ENCODE measurements at regions not wholly inside any gene's neighbourhood (a gene's known extent, or its start where the extent isn't known, plus 50 kb on each side); places are given as distances from the start of the nearest gene placed in this dataset.
A peak's percentile ranks its signal among the peaks of the same experiment; 100 is the strongest.

DNA sequence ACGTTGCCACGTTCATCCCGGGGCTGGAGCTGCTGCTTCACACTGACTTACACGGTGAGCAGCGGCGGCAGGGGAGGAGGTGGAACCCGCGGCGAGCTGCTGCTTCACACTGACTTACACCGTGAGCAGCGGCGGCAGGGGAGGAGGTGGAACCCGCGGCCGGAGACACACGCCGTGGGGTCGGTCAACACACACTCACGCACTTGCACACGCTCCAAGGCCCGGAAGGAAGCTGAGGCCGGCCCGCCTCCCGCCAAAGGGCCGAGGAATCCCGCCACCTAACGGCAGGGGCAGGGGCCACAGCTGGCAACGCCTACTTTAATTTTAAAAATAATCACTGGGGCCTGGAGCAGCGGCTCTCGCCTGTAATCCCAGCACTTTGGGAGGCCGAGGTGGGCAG lies 94.4 kb upstream of the FOXC1 start:
- DNase-seq (ENCODE audit: low read depth, low spot score), result no peak

GRCh38 chr6:1515781-1516180 lies 93.9 kb upstream of the FOXC1 start:
- DNase-seq (ENCODE audit: low read depth, low spot score), result no peak

GRCh38 chr6:1516742-1517520 lies 92.8 kb upstream of the FOXC1 start:
- no peak for DNase-seq (ENCODE audit: low read depth, low spot score)

- DNase-seq (ENCODE audit: low read depth, low spot score), result no peak
Observed at GRCh38 chr6:1518855-1519254, 90.9 kb upstream of the FOXC1 start.

- no peak for DNase-seq (ENCODE audit: low read depth, low spot score)
Observed at GRCh38 chr6:1519597-1519996, 90.1 kb upstream of the FOXC1 start.

GRCh38 chr6:1522779-1523178 lies 86.9 kb upstream of the FOXC1 start:
- DNase-seq (ENCODE audit: low read depth, low spot score), result no peak

DNA sequence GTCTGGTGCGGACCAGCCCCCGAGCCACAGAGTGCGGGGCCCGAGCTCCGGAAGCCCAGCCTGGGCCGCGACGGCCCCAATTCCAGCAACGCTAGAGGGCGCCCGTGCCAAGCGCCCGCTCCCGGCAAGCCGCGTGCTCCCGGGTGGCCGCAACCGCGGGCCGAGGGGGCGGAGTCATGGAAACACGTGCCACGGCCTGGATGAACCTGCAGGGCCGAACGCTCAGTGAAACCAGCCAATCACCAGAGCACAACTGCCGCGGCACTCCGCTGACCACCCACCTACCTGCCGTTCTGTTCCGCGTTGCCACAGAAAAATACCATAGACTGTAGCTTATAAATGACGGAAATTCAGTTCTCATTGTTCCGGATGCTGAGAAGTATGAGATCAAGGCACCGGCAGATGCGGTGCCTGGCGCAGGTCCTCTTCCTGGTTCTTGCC lies 85.7 kb upstream of the FOXC1 start:
- peak; percentile 27 for DNase-seq (ENCODE audit: low read depth, low spot score)

GRCh38 chr6:1525364-1526038 lies 84.2 kb upstream of the FOXC1 start:
- no peak for DNase-seq (ENCODE audit: low read depth, low spot score)

DNA sequence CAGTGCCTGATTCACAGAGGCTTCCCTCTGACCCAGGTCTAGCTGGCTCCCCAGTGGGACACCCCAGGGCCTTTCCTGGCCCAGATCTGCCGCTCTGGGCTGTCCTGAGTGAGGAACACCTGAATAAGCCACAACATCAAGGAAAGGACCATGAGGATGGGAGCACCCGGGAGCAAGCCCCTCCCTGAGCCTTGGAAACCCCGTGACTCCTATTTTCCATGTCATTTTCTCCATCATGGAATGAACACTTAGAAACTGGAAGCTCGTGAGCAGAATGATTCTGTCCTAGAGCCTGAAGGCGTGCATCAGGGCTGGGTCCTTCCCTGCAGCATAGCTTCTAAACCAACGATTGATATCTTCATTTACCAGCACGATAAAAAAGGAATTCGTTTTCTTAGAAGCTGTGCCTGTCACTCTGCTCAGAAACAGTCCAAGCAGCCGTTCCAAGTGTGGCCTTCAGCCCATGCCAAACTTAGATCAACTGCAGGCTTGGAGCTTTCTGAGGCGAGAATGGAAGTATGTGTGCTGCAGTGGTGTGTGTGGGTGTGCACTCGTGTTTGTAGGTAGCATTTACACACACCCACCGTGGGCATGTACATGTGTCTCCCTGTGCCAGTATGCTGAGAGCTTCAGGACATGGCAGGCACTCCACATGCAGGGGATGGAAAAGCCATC lies 83.2 kb upstream of the FOXC1 start:
- DNase-seq (ENCODE audit: low read depth, low spot score), result no peak

DNA sequence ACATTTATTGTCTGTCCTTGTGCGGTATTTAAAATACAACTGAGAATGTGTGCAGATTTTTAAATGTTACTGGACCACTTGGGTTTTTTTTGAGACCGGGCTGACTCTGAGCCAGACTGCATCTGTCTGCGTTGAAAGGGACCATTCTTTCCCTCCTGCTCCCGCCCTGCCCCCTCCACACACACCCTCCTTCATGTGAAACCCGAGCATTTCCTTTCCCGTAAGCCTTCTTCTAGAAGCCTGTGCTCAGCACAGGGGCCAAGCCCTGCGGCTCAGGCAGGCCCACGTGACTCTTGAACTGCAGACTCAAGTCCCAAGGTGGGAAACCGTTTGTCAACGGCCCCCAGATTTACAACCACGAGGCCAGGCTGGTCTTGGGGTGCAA lies 82.7 kb upstream of the FOXC1 start:
- DNase-seq (ENCODE audit: low read depth, low spot score), result no peak

- no peak for DNase-seq (ENCODE audit: low read depth, low spot score)
Observed at GRCh38 chr6:1535295-1535694, 74.4 kb upstream of the FOXC1 start.

- no peak for DNase-seq (ENCODE audit: low read depth, low spot score)
Observed at GRCh38 chr6:1536526-1537429, 72.9 kb upstream of the FOXC1 start.

DNA sequence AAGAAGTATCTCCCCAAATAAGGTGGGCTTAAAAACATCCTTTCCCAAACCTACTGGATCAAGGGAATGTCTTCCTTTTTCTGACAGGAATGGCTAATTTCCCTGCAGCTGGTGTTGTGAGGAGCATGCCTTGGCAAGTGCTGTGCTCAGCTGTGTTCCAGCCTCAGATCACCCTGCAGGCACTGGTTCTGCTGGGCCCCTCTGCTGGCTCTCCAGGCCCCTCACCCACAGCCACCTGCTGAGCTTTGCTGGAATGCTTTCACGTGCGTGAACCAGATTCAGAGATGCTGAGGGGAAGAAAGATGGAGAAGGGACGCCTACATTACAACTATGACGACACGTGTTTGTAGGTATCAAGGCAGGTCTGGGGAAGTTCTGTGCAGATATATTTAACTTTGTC lies 71.3 kb upstream of the FOXC1 start:
- DNase-seq (ENCODE audit: low read depth, low spot score), result no peak

DNA sequence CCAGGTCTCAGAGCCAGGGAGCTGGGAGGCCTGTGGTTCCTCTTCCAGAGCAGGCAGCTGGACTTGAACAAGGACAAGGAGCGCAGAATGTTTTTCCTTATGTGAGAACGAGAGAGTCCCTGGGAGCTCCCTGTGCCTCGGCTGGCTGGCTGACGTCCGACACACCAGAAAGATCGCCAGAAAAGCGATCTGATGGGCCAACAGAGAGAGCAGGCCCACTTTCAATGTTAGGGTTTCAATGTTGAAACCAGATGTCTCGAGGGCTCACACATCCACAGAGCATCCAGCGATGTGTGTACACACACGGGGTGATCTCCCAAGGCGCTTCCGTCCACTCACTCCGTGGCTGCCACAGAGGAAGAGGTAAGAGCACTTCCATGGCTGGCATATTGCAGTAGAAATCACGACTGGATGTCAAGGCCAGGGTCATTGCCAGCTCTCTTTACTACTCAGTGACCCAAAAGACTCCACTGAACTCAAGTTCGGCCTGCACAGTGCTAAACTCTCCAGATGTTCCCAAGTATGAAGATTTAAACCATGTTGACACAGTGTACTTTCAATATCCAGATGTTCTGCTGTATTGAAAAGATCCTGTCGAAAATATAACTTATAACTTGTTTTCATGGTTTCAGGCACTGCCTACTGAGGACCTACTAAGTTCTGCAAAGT lies 70.8 kb upstream of the FOXC1 start:
- DNase-seq (ENCODE audit: low read depth, low spot score), result no peak

- DNase-seq (ENCODE audit: low read depth, low spot score), result no peak
Observed at GRCh38 chr6:1540864-1541521, 68.7 kb upstream of the FOXC1 start.

- no peak for DNase-seq (ENCODE audit: low read depth, low spot score)
Observed at GRCh38 chr6:1542335-1542734, 67.4 kb upstream of the FOXC1 start.

GRCh38 chr6:1542764-1543163 lies 67.0 kb upstream of the FOXC1 start:
- no peak for DNase-seq (ENCODE audit: low read depth, low spot score)

GRCh38 chr6:1544000-1544399 lies 65.7 kb upstream of the FOXC1 start:
- DNase-seq (ENCODE audit: low read depth, low spot score), result no peak

DNA sequence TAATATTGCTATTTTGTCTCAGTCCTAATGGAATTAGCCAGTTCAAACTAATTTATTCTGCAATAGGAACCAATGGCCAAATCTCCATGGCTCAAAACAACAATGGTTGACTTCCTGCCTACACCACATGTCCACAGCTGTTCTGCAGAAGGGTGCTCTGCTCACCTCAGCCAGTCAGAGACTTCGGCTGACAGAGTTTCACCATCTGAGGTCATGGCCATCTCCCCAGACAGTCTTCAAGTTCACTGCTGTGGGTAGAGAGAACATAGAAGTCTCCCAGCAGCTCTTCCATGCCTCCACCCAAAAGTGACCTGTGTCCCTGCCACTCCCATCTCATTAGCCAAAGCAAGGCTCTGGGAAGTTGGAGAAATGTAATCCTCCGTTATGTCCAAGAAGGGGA lies 65.1 kb upstream of the FOXC1 start:
- DNase-seq (ENCODE audit: low read depth, low spot score), result no peak

DNA sequence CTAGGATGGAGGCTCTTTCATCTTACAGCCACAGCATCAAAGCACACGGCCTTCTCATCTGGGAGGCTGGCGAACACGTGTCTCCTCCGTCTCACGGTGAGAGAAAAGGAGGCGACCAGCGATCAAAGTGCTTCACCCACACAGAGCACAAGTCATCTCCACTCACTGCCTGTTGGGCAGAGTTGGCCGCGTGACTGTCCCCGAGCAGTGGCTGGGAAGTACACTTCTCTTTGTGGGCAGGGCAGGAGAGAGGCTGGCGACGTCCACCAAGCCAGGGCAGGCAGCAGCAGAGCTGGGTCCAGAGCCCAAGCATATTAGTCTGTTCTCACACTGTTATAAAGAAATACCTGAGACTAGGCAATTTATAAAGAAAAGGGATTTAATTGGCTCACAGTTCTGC lies 64.1 kb upstream of the FOXC1 start:
- no peak for DNase-seq (ENCODE audit: low read depth, low spot score)

DNA sequence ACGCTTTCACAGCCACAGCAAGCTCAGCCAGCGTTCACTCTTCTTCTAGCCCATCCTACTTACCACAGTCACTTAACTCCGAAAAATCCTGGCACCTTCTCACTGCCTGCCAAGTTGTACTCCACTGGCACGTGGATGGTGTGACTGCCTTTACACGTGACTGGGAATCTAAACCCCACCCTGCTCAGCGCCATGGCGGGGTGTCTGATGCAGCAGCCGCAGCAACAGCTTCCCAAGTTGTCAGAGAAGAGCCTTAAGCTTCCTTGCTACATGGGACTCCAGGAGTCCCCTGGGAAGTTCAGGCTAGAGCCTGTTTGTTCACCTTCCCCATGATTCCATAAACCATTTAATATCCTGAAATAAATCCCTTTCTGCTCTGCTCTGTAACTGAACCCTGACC lies 61.9 kb upstream of the FOXC1 start:
- no peak for DNase-seq (ENCODE audit: low read depth, low spot score)

Data from activated naive CD8-positive, alpha-beta T cell treated with anti-CD3 and anti-CD28 coated beads, Interleukin-2, amount 50 U/mL, for 16 hours (primary cell).